Neural cell (in vitro differentiated cells): ENCODE measurements at regions not wholly inside any gene's neighbourhood (a gene's known extent, or its start where the extent isn't known, plus 50 kb on each side); places are given as distances from the start of the nearest gene placed in this dataset.

Experiments used
- H2AFZ ChIP-seq: fragments of 200-600, 300-800 bp; sonication (generic), shearing (Covaris generic); 2 replicates; pipeline ENCODE4 v1.6.0; 2014; ENCODE audit warnings: low read depth, mild to moderate bottlenecking, antibody characterized with exemption, low read length, moderate library complexity
- H3F3A ChIP-seq: fragments of 200-600 bp; shearing (Covaris generic); 2 replicates; pipeline ENCODE4 v1.6.1; 2016; ENCODE audit warnings: mild to moderate bottlenecking, moderate library complexity, mixed read lengths, antibody characterized with exemption, low read length; ENCODE audit not compliant: insufficient read depth, poor library complexity, severe bottlenecking
- H3K27ac ChIP-seq: fragments of 200-600, 300-800 bp; sonication (generic), shearing (Covaris generic); 2 replicates; pipeline ENCODE4 v1.5.1; 2014; ENCODE audit warnings: mild to moderate bottlenecking, low read length, moderate library complexity
- H3K27me3 ChIP-seq: fragments of 300-800, 200-600 bp; sonication (generic), shearing (Covaris generic); 2 replicates; pipeline ENCODE4 v1.6.0; 2014; ENCODE audit warnings: mild to moderate bottlenecking, low read depth, low read length, moderate library complexity; ENCODE audit not compliant: insufficient read depth
- H3K36me3 ChIP-seq: fragments of 300-800, 200-600 bp; sonication (generic), shearing (Covaris generic); 2 replicates; pipeline ENCODE4 v1.5.1; 2014; ENCODE audit warnings: mild to moderate bottlenecking, antibody characterized with exemption, low read length, moderate library complexity; ENCODE audit not compliant: insufficient read depth
- H3K4me2 ChIP-seq: fragments of 300-800, 200-600 bp; sonication (generic), shearing (Covaris generic); 2 replicates; pipeline ENCODE4 v1.6.0; 2014; ENCODE audit warnings: mild to moderate bottlenecking, low read length
- H3K4me3 ChIP-seq: fragments of 300-800, 200-600 bp; sonication (generic), shearing (Covaris generic); 2 replicates; pipeline ENCODE4 v1.5.1; 2014; ENCODE audit warnings: mild to moderate bottlenecking, low read length, moderate library complexity
- H3K79me2 ChIP-seq: fragments of 200-600 bp; shearing (Covaris generic); replicated peaks from 2 replicates; pipeline ENCODE4 v1.6.0; 2014; ENCODE audit warnings: mild to moderate bottlenecking, low read length, moderate library complexity; ENCODE audit not compliant: insufficient read depth
- H3K9ac ChIP-seq: fragments of 300-800, 200-600 bp; sonication (generic), shearing (Covaris generic); 2 replicates; pipeline ENCODE4 v1.6.1; 2016; ENCODE audit warnings: mild to moderate bottlenecking, low read length, mixed read lengths
- H3K9me2 ChIP-seq: fragments of 200-600 bp; shearing (Covaris generic); 2 replicates; pipeline ENCODE4 v1.6.1; 2016; ENCODE audit warnings: mild to moderate bottlenecking, low read length, mixed read lengths; ENCODE audit not compliant: insufficient read depth
- H3K9me3 ChIP-seq: fragments of 200-600, 300-800 bp; sonication (generic), shearing (Covaris generic); 2 replicates; pipeline ENCODE4 v1.6.1; 2016; ENCODE audit warnings: mild to moderate bottlenecking, mixed run types, low read length, moderate library complexity, mixed read lengths
- H4K20me1 ChIP-seq: fragments of 200-600 bp; shearing (Covaris generic); 2 replicates; pipeline ENCODE4 v1.6.1; 2016; ENCODE audit warnings: mild to moderate bottlenecking, mixed run types; ENCODE audit not compliant: insufficient read depth
- CTCF ChIP-seq: fragments of 450-650 bp; IDR thresholded peaks from 2 replicates; pipeline ENCODE4 v1.5.1; 2014; ENCODE audit warnings: antibody characterized with exemption, mild to moderate bottlenecking, moderate library complexity; ENCODE audit not compliant: poor library complexity, severe bottlenecking
- EP300 ChIP-seq: fragments of 450-650 bp; conservative IDR thresholded peaks from 2 replicates; pipeline ENCODE4 v1.6.1; 2014; ENCODE audit warnings: antibody characterized with exemption, mild to moderate bottlenecking, moderate library complexity; ENCODE audit not compliant: poor library complexity, severe bottlenecking
- EZH2 ChIP-seq: fragments of 200-600, 300-800 bp; shearing (Covaris generic), sonication (generic); IDR thresholded peaks from 2 replicates; pipeline ENCODE4 v1.6.1; 2014; ENCODE audit warnings: antibody characterized with exemption, low read length, borderline replicate concordance, mild to moderate bottlenecking; ENCODE audit not compliant: insufficient read depth, poor library complexity, severe bottlenecking
- MXI1 ChIP-seq: fragments of 450-650 bp; conservative IDR thresholded peaks from 2 replicates; pipeline ENCODE4 v1.6.1; 2014; ENCODE audit warnings: antibody characterized with exemption, mild to moderate bottlenecking; ENCODE audit not compliant: poor library complexity, severe bottlenecking
- POLR2AphosphoS5 ChIP-seq: IDR thresholded peaks from 2 replicates; pipeline ENCODE4 v1.6.1; 2012
- RAD21 ChIP-seq: fragments of 450-650 bp; conservative IDR thresholded peaks from 2 replicates; pipeline ENCODE4 v1.6.1; 2014; ENCODE audit warnings: antibody characterized with exemption, mild to moderate bottlenecking, moderate library complexity
- REST ChIP-seq: IDR thresholded peaks from 2 replicates; pipeline ENCODE4 v1.6.1; 2012; ENCODE audit warnings: borderline replicate concordance
- SMC3 ChIP-seq: fragments of 450-650 bp; conservative IDR thresholded peaks from 2 replicates; pipeline ENCODE4 v1.6.1; 2014; ENCODE audit warnings: antibody characterized with exemption, mild to moderate bottlenecking, moderate library complexity; ENCODE audit not compliant: poor library complexity
- TAF1 ChIP-seq: IDR thresholded peaks from 2 replicates; pipeline ENCODE4 v1.6.1; 2012; ENCODE audit warnings: low read depth

GRCh38 chr4:20311856-20312255, 60.2 kb downstream of the SLIT2 start:
- no peak overlapping the region for H3K27ac ChIP-seq
- H3K4me3 ChIP-seq = no peak overlapping the region
- no peak overlapping the region for H2AFZ ChIP-seq
- TF ChIP-seq MXI1 (no peak), EZH2 (no peak), CTCF (no peak), RAD21 (no peak), EP300 (no peak), SMC3 (no peak)
- no peaks in the 10 kb centered on the region for H4K20me1 ChIP-seq
- no peaks in the 10 kb centered on the region for H3K9me3 ChIP-seq
- H3K9ac ChIP-seq = no peak overlapping the region
- no peaks in the 10 kb centered on the region for H3K36me3 ChIP-seq
- H3K79me2 ChIP-seq = no peaks in the 10 kb centered on the region
- H3K4me2 ChIP-seq = no peak overlapping the region
- H3F3A ChIP-seq = no peaks in the 10 kb centered on the region
- no peaks in the 10 kb centered on the region for H3K27me3 ChIP-seq
- H3K9me2 ChIP-seq = no peaks in the 10 kb centered on the region

- Histone ChIP-seq H2AFZ (no peak overlapping the region), H3K9me3 (no peaks in the 10 kb centered on the region), H3K27me3 (no peaks in the 10 kb centered on the region), H3K9ac (no peak overlapping the region), H3K27ac (no peak overlapping the region), H3K4me3 (no peak overlapping the region), H3F3A (no peaks in the 10 kb centered on the region), H4K20me1 (no peaks in the 10 kb centered on the region), H3K9me2 (no peaks in the 10 kb centered on the region), H3K4me2 (no peak overlapping the region), H3K79me2 (no peaks in the 10 kb centered on the region), H3K36me3 (no peaks in the 10 kb centered on the region)
- TF ChIP-seq REST (no peak), SMC3 (no peak), EZH2 (no peak), CTCF (no peak), RAD21 (no peak), EP300 (no peak), MXI1 (no peak), POLR2AphosphoS5 (no peak), TAF1 (no peak)
Observed at GRCh38 chr4:20313237-20314030, 61.7 kb downstream of the SLIT2 start.
